HCEC 1CT (cell line): ENCODE measurements at regions not wholly inside any gene's neighbourhood (a gene's known extent, or its start where the extent isn't known, plus 50 kb on each side); places are given as distances from the start of the nearest gene placed in this dataset.
"Not testable (repeated sequence)": the region's sequence is repeated elsewhere in the genome, so short reads cannot be mapped to it uniquely, and the experiment has no call there.

ENCODE experiments used
- DNase-seq: peaks from one replicate; pipeline ENCODE4 v3.0.0-alpha.2; 2017

DNA sequence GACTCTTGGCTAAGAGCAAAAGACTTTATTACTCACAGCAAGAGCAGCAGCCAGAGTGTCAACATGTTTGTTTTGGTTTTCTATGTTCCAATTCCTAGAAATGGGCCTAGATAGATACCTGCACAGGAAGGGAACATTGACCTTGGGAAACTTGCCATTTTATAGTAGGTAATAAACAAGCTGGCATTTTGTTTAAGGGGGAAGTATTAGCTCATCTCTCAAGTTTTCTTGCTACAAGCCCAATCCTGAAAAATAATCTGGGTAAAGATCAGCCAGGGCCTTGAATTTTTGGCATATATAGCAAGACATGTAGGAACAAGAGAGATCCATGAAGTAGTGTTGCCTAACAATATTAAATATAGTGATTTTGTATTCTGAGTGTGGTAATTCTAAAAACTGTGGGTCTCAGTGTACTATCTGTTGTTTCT lies 51.4 kb upstream of the RGL1 start:
- DNase-seq: no peak

DNA sequence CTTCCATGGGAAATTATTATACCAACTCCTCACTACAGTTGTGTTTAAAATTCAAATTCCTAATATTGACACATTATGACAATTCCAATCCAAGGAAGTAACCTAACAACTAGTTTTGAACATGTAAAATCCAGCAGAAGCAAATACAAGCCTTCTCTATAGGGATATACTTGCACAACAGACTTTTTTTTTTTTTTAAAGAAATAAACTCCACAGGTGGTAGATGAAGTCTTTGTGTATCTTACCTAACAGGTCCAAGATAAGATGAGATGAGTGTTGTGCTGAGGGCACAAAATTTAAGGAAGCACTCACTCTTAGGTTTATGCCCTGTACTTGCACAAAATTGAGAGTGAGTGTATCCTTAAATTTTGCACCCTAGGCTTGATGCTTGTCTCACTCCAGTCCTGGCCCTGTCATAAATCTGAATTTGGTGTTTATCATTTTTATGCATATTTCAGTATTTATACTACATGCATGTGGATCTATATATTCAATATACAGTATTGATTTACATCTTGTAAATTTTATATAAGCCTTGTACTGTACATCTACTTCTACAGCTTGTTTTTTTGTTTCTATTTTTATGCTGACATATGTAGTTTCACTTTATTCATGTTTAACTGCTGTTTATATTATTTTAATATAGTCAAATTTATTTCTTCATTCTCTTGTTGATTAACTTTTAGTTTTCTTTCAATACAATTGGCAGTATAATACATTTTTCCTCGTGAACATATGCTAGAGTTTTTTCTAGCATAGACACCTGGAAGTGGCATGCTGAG lies 60.6 kb upstream of the RGL1 start:
- DNase-seq: no peak

DNA sequence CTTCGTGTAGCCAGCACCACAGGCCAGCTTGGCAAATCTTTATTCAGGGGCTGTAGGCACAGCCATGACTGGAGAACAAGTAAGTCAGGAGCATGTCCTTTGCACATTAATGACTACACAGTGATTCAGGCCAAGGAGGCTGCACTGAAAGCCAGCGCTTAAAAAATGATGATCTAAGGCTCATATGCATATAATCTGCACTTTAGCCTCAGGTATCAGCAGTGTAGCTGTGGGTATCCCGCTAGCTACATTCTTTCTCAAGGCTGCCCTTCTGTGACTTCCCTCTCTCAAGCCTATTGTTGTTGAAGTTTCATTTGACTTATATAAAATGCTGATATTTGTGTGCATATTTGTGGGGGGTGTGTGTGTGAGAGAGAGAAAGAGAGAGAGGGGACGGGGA lies 62.6 kb upstream of the RGL1 start:
- DNase-seq: no peak

DNA sequence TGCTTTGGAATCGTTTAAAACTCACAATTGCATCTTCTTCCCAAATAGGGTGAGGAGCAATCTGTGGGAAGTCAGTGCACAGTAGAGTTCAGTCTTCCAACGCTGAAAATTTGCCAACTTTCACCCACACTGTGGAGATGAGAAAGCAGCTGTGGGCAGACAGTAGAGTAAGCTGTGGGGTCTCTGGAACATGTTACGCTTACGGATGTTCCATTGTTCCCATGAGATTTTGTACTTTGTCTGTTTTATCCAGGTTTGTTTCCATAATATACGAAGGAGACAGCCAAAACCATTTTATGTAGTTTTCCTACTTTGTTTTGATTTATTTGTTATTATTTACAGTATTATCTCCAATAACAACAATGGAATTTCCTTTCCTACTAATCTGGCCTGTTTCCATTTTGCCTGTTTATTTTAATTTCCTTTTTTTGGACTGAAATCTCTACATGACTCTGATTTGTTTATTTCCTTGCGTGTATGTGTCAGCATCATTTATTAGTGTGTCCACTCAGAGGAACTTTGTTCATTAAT lies 65.1 kb upstream of the RGL1 start:
- no peak for DNase-seq

DNA sequence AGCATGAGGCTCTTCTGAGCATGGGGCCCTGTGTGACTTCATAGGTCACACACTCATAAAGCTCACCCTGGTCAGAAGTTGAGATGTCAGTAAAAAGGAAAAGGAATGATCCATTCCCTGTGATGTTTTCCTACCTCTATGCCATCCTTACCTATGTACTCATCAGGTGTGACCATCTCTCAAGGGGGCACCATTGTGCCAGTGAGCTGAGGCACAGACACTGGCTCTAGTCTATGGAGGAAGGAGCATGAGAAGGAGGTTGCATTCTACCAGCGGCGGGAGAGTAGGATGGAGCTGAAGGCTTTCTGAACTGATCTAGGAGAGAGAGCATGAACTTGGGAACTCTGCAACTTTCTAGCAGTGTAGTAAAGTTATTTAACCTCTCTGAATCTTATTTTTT lies 65.8 kb upstream of the RGL1 start:
- no peak for DNase-seq

DNA sequence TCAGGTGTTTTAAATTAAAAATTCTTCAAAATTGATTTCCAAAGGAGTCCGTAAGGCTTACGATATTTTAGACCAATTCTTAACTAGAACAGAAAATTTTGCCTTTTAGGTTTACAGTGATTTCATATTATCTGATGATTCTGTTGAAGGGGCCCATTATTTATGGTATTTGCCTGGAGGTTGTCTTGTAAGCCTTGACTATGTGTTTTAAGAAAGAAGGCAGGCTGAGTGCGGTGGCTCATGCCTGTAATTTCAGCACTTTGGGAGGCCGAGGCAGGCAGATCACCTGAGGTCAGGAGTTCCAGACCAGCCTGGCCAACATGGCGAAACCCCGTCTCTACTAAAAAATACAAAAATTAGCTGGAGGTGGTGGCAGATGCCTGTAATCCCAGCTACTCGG lies 67.0 kb upstream of the RGL1 start:
- not testable (repeated sequence) for DNase-seq

DNA sequence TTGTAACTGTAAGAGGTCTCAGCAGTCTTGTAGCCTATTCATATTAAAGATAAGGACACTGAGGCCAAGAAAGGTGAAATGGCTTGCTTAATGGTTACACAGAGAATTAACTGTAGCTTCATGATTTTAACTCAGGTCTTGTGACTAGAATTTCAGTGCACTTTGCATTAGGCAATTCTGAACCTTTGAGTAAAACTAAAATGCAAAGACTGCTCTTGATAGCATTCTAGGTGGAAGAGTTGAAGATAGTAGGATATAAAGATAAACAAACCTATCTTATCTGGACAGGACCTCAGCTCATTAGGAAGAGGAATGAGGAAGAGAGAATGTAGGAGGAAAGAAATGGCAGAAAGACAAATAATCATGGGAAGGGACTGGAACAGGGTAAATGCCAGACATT lies 68.6 kb upstream of the RGL1 start:
- DNase-seq: no peak

DNA sequence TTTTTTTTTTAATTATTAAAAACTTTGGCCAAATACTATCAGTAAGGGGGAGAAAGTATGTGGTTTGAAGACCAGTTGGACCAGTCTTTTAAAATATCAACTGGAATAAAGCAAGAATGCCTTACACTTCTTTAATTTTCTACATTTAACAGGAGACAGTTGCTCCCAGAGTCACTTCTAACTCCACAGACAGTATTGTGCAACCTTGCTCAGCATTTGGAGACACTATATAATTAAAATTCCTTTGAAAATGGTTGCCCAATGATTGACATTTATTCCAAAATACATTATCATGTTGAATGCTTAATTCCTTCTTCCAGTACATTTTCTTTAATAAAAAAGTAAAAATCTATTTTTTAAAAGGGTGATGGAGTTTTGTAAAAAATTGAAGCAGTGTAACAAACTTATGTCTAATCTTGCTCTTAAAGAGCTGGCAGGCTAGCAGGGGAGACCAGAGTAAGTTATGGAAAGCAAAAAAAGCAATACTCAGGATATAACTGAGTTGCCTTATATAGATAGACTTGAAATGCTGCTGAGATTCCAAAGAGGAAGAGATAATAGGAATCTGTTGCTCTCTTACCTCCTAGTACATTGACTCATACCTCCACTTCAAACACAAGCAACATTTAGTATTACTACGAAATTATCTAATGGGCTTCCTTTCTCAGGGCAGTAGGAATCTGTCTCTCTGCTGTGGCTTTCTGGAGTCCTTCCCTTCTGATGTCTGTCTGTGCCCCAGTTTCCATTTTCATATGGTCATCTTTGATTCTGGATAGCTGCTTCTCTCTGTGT lies 69.7 kb upstream of the RGL1 start:
- DNase-seq: peak; percentile 23

DNA sequence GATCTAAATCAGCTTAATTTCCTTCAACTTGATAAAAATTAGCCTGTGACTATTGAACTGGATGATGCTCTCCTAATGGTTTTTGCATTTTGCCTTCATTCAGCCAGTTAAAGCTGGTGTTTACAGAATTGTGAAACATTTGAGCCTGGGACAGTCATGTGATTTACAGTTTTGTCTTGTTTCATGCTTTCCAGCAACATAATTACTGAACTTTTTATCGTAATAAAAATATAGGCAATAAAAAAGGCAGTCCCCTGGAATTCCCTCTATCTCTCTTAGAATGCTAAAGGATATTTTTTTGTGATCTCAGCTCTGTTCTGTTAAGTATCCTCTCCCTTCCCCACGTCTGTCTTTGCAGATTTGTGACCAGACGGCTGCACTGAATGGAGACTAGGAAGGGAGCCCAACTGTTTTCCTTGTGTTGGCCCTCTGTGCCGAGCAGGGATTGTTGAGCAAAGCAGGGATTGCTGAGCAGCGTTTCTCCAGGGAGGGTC lies 70.3 kb upstream of the RGL1 start:
- DNase-seq: peak; percentile 54

DNA sequence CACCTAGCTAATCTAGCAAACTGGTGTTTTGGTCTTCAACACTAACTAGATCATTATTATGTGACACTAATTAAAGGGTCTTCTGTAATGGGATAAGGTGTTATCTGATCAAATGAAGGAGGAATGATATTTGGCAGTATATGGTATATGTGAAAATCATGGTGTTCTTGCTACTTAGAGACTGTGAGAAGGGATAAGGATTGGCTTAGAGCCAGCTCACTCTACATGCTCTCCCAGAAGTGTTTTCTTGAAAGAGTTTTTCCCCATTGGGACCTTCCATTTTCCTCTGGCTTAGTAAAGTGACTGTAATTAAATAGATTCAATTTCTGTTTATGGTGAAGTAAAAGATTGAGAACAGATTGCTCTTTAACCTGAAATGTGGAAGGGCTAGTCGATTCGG lies 71.2 kb upstream of the RGL1 start:
- no peak for DNase-seq

DNA sequence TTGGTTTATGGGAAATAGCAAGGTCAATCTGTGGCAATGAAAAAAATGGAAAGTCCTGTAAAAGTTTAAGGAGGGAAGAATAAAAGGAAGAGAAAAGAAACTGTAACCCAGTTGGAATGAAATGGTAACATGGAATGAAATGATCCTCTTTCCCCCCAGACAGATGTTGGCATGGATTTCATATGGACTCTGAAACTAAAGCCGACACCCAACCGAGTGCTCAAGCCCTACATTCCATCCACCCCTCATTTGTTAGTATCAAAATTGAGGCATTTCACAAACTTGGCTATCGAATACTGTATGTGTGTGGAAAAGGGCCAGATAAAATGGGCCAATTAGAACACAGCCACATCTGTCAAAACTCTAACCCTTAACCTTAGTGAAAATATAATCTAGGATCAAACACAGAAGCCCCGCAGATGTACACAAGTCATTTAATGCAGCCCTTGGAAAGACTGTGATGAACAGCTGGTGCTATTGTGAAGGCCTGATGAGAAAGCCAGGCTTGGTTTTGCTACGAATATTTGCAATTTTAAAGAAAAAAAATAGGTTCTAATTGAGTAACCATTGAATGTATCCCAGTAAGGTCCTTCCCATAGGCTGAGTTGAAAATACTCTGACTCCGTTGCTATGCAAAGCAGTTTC lies 72.6 kb upstream of the RGL1 start:
- DNase-seq: no peak

DNA sequence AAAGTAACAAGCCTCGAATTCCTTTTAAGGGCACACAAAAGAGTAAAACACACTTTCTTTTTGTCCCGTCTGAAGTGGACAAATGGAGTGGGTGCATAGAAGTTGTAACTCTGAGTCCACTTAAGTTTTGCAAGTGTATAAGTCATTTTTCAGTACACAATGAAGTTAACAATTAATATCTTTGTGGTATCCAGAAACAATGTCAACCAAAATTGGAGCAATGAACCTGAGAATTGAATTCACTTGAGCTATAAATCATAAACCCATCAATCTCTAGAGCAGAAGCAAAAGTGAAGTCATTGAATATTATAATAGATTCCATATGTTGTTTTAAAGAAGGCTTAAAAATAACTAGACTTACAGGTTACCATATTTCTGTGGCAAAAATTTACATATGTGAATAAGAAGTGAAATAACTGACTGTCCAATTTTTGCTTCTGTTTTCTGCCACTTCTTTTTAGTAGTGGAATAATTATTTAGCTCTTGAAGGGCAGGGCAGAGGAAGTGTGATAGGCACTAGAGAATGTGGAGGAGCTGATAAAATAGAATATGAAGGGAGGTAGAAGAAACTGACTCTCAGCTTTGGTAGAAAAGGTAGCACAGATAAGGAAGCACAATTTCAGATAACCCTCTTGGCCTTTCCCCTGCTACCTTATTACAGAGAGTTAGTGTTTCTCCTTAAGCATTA lies 73.9 kb upstream of the RGL1 start:
- DNase-seq: no peak

DNA sequence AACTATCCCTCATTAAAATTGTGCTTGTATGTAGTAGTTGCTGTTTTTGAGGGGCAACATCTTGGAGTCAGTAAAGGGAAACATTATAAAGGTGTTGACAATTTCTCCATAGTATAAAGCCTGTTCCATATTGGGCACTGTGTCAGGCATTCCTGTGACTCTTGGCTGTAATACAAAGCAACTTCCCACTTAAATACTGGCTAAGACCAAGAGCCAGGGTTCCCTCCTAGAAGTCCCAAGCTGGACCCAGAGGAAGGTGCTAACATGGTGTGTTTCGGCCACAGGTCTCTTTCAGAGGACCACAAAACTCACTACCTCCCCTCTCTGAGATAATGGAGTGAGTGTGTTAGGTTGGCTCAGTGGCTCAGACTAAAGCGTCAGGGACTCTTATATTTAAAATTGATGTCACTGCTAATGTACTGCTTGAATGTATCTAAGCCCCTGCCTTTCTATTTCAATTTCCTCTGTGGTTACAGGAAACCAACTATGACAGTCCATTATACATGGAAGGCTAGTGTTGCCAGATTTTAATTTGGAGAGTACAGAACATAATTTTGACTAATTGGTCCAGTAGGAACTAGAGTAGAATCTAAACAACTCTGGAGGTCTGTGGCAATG lies 74.7 kb upstream of the RGL1 start:
- no peak for DNase-seq

DNA sequence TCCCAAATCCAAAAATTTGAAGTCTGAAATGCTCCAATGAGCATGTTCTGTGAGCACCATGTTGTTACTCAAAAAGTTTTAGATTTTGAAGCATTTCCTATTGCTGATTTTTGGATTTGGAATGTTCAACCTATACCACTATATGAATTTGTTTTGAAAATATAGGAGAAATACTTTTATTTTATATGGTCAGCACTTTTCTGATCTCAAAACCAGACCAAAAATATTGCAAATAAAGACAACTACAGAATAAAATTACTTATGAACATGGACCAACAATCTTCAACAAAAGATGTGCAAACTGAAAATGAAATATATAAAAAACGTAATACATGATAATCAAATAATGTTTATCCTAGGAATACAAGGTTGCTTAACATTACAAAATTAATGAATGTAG lies 73.7 kb upstream of the APOBEC4 start:
- DNase-seq: no peak

DNA sequence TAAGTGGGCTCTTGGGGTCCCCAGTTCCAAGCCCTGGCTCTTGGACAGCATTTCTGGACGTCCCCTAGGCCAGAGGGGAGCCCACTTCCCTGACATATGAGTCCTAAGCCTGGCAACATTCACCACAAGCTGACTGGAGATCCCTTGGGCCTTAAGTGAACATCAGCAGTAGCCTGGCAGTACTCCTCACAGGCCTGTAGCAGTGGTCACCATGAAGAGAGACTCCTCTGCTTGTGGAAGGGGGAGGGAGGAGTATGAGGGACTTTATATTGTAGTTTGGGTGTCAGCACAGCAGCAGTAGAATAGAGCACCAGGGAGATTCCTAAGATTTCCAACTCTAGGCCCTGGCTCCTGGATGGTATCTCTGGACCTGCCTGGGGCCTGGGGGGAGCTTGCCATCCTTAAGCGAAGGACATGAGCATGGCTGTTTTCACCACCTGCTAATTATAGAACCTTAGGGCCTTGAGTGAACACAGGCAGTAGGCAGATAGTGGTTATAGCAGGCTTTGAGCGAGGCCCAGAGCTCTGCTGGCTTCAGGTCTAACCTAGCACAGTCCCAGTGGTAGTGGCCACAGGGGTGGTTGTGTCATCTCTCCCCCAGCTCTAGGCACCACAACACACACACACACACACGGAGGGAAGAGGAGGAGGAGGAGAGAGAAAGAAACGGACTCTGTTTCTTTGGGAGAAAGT lies 71.4 kb upstream of the APOBEC4 start:
- no peak for DNase-seq

DNA sequence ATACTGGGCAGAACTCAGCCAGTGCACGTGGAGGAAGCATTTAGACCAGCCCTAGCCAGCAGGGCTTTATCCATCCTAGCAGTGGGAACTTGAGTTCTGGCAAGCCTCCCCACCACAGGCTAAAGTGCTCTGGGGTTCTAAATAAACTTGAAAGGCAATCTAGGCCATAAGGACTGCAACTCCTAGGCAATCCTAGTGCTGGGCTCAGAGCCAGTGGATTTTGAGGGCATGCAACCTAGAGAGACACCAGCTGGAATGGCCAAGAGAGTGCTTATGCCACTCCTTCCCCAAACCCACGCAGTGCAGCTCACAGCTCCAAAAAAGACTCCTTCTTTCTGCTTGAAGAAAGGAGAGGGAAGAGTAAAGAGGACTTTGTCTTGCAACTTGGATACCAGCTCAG lies 70.5 kb upstream of the APOBEC4 start:
- DNase-seq: no peak

DNA sequence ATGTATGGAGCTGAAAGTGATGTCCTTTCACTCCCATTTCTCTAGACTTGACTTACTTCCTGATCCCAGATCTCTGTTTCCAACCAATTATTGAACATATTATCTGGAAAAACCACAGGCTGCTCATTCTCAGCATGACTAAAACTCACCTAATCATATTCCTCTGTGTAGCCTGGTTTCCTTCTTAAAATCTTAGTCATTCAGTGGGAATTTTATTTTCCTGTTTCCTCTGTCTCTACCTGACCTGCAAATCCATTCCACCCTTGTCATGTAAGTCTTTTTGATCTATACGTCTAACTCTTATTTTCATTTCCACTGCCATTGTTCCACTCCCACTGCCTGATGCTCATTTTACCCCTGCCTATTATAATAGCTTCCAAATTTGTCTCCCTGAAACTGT lies 67.9 kb upstream of the APOBEC4 start:
- no peak for DNase-seq

DNA sequence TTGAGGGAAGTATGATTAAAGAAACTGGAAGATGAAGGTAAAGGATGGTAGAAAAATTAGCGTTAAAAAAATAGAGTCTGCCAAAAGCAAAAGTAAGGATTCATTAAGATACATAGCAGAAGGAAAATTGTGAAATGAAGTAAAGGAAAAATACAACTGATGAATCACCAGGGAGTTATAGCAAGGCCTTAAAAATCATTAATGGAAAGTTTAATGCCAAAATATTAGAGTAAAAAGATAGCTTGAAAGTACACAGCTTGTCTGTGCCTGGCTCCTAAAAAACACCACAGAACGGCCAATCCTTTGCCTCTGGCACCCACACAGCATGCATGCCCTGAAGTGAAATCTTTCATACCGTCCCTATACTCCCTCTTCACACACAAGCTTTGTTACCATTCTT lies 66.9 kb upstream of the APOBEC4 start:
- DNase-seq: peak; percentile 22

DNA sequence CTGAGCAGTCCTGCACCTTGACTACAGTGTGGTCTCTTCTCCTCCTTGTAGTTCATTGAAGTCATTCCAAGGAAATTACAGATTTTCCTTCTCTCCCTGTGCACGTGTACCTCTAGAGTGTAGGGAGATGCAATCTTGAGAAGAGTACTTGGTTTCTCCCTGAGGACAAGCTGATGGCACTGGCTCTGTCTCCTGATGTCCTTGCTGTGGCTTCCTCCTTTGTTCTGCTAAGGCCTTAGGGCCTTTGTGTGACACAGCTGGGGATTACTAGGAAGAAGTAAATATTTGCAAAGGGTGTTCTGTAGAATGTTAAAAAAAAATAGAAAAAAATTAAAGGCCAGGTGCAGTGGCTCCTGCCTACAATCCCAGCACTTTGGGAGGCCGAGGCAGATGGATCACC lies 66.2 kb upstream of the APOBEC4 start:
- no peak for DNase-seq

DNA sequence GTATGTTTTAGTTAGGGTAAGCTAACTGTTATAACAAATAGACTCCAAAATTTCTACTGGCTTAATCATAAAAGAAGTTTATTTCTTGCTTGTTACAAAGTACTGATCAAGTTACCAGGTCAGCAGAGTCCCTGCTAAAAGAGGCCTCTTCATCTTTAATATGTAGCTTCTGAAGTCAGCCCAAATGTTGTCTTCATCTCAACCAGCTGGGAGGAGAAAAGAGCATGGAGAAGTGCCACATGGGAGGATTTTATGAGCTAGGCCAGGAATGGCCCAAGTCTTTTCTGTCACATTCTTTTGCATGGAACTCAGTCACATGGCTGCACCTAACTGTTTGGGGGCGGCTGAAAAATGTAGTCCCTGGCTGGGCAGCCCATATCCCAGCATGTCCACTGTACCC lies 63.2 kb upstream of the APOBEC4 start:
- no peak for DNase-seq

DNA sequence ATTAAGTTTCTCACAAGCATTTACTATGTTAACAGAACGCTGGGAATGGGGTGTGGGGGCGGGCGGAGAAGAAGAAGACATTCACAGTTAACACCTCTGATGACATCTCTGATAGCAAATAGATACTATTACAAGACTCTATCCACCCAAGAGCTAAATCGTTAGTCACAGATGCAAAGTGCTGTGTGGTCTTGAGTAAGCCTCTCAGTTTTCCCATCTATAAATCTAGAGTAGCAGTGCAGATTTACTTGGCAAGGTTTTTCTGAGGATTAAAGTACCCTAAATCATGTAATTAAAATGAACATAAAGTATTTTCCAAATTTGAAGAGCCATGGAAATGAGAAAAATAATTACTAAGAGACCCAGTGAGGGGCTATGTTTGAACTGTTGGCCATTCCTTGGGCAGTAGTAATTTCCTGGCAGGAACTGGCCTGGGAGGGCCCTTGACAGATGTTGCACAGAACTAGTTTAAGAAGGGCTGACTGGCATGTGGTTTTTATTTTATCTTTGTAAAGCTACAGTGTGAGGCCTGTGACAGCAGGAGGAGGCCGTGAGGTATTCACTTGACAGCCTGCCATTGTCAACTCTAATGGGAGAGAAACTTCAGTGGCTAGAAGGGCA lies 58.7 kb upstream of the APOBEC4 start:
- DNase-seq: peak; percentile 33
